ENCODE measurements at regions not wholly inside any gene's neighbourhood (a gene's known extent, or its start where the extent isn't known, plus 50 kb on each side); places are given as distances from the start of the nearest gene placed in this dataset.
A peak's percentile ranks its signal among the peaks of the same experiment; 100 is the strongest.
"Not testable (repeated sequence)": the region's sequence is repeated elsewhere in the genome, so short reads cannot be mapped to it uniquely, and the experiment has no call there.

- DNase-seq = no peak
- H3K36me3 ChIP-seq (ENCODE audit: low read depth) = no peaks in the 10 kb centered on the region
- H3K79me2 ChIP-seq (ENCODE audit: insufficient read depth) = no peaks in the 10 kb centered on the region
- H3K4me2 ChIP-seq (ENCODE audit: unreplicated experiment) = no peak overlapping the region
- no peaks in the 10 kb centered on the region for H3K27me3 ChIP-seq (replicated peaks; ENCODE audit: insufficient read depth)
- H3F3A ChIP-seq (ENCODE audit: insufficient read depth) = no peaks in the 10 kb centered on the region
- no peak overlapping the region for H3K9ac ChIP-seq
- H3K9me2 ChIP-seq (ENCODE audit: insufficient read depth) = no peaks in the 10 kb centered on the region
- H4K20me1 ChIP-seq (ENCODE audit: insufficient read depth) = no peaks in the 10 kb centered on the region
- no peak overlapping the region for H3K27ac ChIP-seq
- in situ Hi-C loops (cut with MboI) = no loop called here
- 91 to 99% methylated on average over 5 of the region's 5 CpGs for WGBS, 2 experiments (ENCODE audit: low coverage in 1 of 2, low lambda C conversion rate in 2 of 2, missing lambda C conversion rate in 2 of 2)
- no peaks in the 10 kb centered on the region for H3K9me3 ChIP-seq (ENCODE audit: low read depth)
- no peak overlapping the region for H3K4me3 ChIP-seq
- no peak overlapping the region for H2AFZ ChIP-seq
- TF ChIP-seq EZH2phosphoT487 (IDR thresholded peaks at IDR 0.05; ENCODE audit: insufficient read depth, low read depth) (no peak), EZH2 (IDR thresholded peaks at IDR 0.05; ENCODE audit: insufficient read depth, poor library complexity, severe bottlenecking) (no peak)
- peaks cover 18% of the 10 kb centered on the region for H3K4me1 ChIP-seq (ENCODE audit: insufficient read depth)
Measured at GRCh38 chr17:20929334-20929733, 113.5 kb downstream of the USP22 start.

- H3K4me3 ChIP-seq = no peak overlapping the region
- peaks cover 25% of the 10 kb centered on the region for H3K4me1 ChIP-seq (ENCODE audit: insufficient read depth)
- 61 to 65% methylated on average over 5 of the region's 5 CpGs for WGBS, 2 experiments (ENCODE audit: low coverage in 1 of 2, low lambda C conversion rate in 2 of 2, missing lambda C conversion rate in 2 of 2)
- DNase-seq = peak; percentile 34
- H3K27me3 ChIP-seq (replicated peaks; ENCODE audit: insufficient read depth) = no peaks in the 10 kb centered on the region
- no peak overlapping the region for H2AFZ ChIP-seq
- H3K9ac ChIP-seq = no peak overlapping the region
- H3K9me3 ChIP-seq (ENCODE audit: low read depth) = no peaks in the 10 kb centered on the region
- TF ChIP-seq EZH2 (IDR thresholded peaks at IDR 0.05; ENCODE audit: insufficient read depth, poor library complexity, severe bottlenecking) (no peak), EZH2phosphoT487 (IDR thresholded peaks at IDR 0.05; ENCODE audit: insufficient read depth, low read depth) (no peak)
- H3K4me2 ChIP-seq (ENCODE audit: unreplicated experiment) = no peak overlapping the region
- H3K9me2 ChIP-seq (ENCODE audit: insufficient read depth) = no peaks in the 10 kb centered on the region
- in situ Hi-C loops (cut with MboI) = no loop called here
- no peak overlapping the region for H3K27ac ChIP-seq
- H3F3A ChIP-seq (ENCODE audit: insufficient read depth) = no peaks in the 10 kb centered on the region
- H3K36me3 ChIP-seq (ENCODE audit: low read depth) = no peaks in the 10 kb centered on the region
- no peaks in the 10 kb centered on the region for H4K20me1 ChIP-seq (ENCODE audit: insufficient read depth)
- no peaks in the 10 kb centered on the region for H3K79me2 ChIP-seq (ENCODE audit: insufficient read depth)
Measured at GRCh38 chr17:20930081-20930760, 112.6 kb downstream of the USP22 start.

GRCh38 chr17:20933040-20933439, 109.8 kb downstream of the USP22 start:
- H3K27me3 ChIP-seq (replicated peaks; ENCODE audit: insufficient read depth); DNase-seq; H2AFZ ChIP-seq; H4K20me1 ChIP-seq (ENCODE audit: insufficient read depth); H3K4me2 ChIP-seq (ENCODE audit: unreplicated experiment); in situ Hi-C loops (cut with MboI); H3K27ac ChIP-seq; H3K79me2 ChIP-seq (ENCODE audit: insufficient read depth); H3K9me3 ChIP-seq (ENCODE audit: low read depth); H3K9ac ChIP-seq; H3K9me2 ChIP-seq (ENCODE audit: insufficient read depth); H3K36me3 ChIP-seq (ENCODE audit: low read depth); H3K4me3 ChIP-seq: not testable (repeated sequence)
- WGBS, 2 experiments (ENCODE audit: low coverage in 1 of 2, low lambda C conversion rate in 2 of 2, missing lambda C conversion rate in 2 of 2) = 94 to 100% methylated on average over 2 to 3 of the region's 3 CpGs
- H3K4me1 ChIP-seq (ENCODE audit: insufficient read depth) = peaks cover 36% of the 10 kb centered on the region
- H3F3A ChIP-seq (ENCODE audit: insufficient read depth) = peaks cover 15% of the 10 kb centered on the region; the same call in 1 of the 2 replicates

- TF ChIP-seq EZH2phosphoT487 (IDR thresholded peaks at IDR 0.05; ENCODE audit: insufficient read depth, low read depth) = no peak
- TF ChIP-seq EZH2 (IDR thresholded peaks at IDR 0.05; ENCODE audit: insufficient read depth, poor library complexity, severe bottlenecking) = no peak
- in situ Hi-C loops (cut with MboI) = no loop called here
Measured at GRCh38 chr17:20934288-20934687, 108.5 kb downstream of the USP22 start.

GRCh38 chr17:20935740-20936139, 107.1 kb downstream of the USP22 start:
- H3F3A ChIP-seq (ENCODE audit: insufficient read depth) = peaks cover 15% of the 10 kb centered on the region; the same call in 1 of the 2 replicates
- in situ Hi-C loops (cut with MboI) = no loop called here
- H3K4me3 ChIP-seq = peak overlapping the region; percentile 17; the same call in 1 of the 2 replicates
- H3K9me3 ChIP-seq (ENCODE audit: low read depth) = no peaks in the 10 kb centered on the region
- no peaks in the 10 kb centered on the region for H3K36me3 ChIP-seq (ENCODE audit: low read depth)
- peaks cover 30% of the 10 kb centered on the region for H3K4me1 ChIP-seq (ENCODE audit: insufficient read depth)
- no peak overlapping the region for H2AFZ ChIP-seq
- no peaks in the 10 kb centered on the region for H4K20me1 ChIP-seq (ENCODE audit: insufficient read depth)
- peak overlapping the region; percentile 30 for H3K4me2 ChIP-seq (ENCODE audit: unreplicated experiment)
- TF ChIP-seq EZH2phosphoT487 (IDR thresholded peaks at IDR 0.05; ENCODE audit: insufficient read depth, low read depth) (no peak), EZH2 (IDR thresholded peaks at IDR 0.05; ENCODE audit: insufficient read depth, poor library complexity, severe bottlenecking) (no peak)
- 23 to 25% methylated on average over 2 of the region's 2 CpGs for WGBS, 2 experiments (ENCODE audit: low coverage in 1 of 2, low lambda C conversion rate in 2 of 2, missing lambda C conversion rate in 2 of 2)
- H3K9me2 ChIP-seq (ENCODE audit: insufficient read depth) = no peaks in the 10 kb centered on the region
- no peak overlapping the region for H3K9ac ChIP-seq
- no peaks in the 10 kb centered on the region for H3K79me2 ChIP-seq (ENCODE audit: insufficient read depth)
- peak; percentile 79 for DNase-seq
- peak overlapping the region; percentile 25 for H3K27ac ChIP-seq
- no peaks in the 10 kb centered on the region for H3K27me3 ChIP-seq (replicated peaks; ENCODE audit: insufficient read depth)

More at GRCh38 chr17:20934288-20934687, 108.5 kb downstream of the USP22 start:
- H3K79me2 ChIP-seq (ENCODE audit: insufficient read depth) = no peaks in the 10 kb centered on the region
- no peak overlapping the region for H2AFZ ChIP-seq
- no peaks in the 10 kb centered on the region for H3K9me2 ChIP-seq (ENCODE audit: insufficient read depth)
- no peak overlapping the region for H3K4me3 ChIP-seq
- no peak overlapping the region for H3K9ac ChIP-seq
- no peaks in the 10 kb centered on the region for H3K27me3 ChIP-seq (replicated peaks; ENCODE audit: insufficient read depth)
- no peak overlapping the region for H3K4me2 ChIP-seq (ENCODE audit: unreplicated experiment)
- no peak overlapping the region for H3K27ac ChIP-seq
- DNase-seq = no peak
- peaks cover 15% of the 10 kb centered on the region; the same call in 1 of the 2 replicates for H3F3A ChIP-seq (ENCODE audit: insufficient read depth)
- no peaks in the 10 kb centered on the region for H3K9me3 ChIP-seq (ENCODE audit: low read depth)
- H3K4me1 ChIP-seq (ENCODE audit: insufficient read depth) = peaks cover 36% of the 10 kb centered on the region
- no peaks in the 10 kb centered on the region for H3K36me3 ChIP-seq (ENCODE audit: low read depth)
- H4K20me1 ChIP-seq (ENCODE audit: insufficient read depth) = no peaks in the 10 kb centered on the region

All from GM23248 (cell line).